Natural killer cell (primary cell): ENCODE measurements at regions not wholly inside any gene's neighbourhood (a gene's known extent, or its start where the extent isn't known, plus 50 kb on each side); places are given as distances from the start of the nearest gene placed in this dataset.
"Not testable (repeated sequence)": the region's sequence is repeated elsewhere in the genome, so short reads cannot be mapped to it uniquely, and the experiment has no call there.

Source experiments
- ATAC-seq, 3 donors: fragments of 150-1000 bp in 2 of 3; fragments of 200-7000 bp in 1 of 3; cut with Tn5 transposase; 1 replicate in 1 of 3; 2 replicates in 2 of 3; pipeline ENCODE4 v1.10.0; 2021; ENCODE audit warnings: mild to moderate bottlenecking in 2 of 3, moderate library complexity in 2 of 3
- DNase-seq, 2 donors: peaks; one replicate each; pipeline versions ENCODE4 v3.0.0 to v3.0.0-alpha.2; 2013 to 2021; ENCODE audit warnings: mixed read lengths in 1 of 2
- H3K27ac ChIP-seq: one replicate; pipeline ENCODE4 v1.5.1; 2013; ENCODE audit warnings: mild to moderate bottlenecking, low read length
- H3K27me3 ChIP-seq: one replicate; pipeline ENCODE4 v1.6.1; 2013; ENCODE audit warnings: low read length; ENCODE audit not compliant: control insufficient read depth, insufficient read depth
- H3K36me3 ChIP-seq: one replicate; pipeline ENCODE4 v1.6.1; 2013; ENCODE audit warnings: low read length; ENCODE audit not compliant: control insufficient read depth, insufficient read depth
- H3K4me1 ChIP-seq: one replicate; pipeline ENCODE4 v1.6.1; 2013; ENCODE audit warnings: low read length; ENCODE audit not compliant: control insufficient read depth, insufficient read depth
- H3K4me3 ChIP-seq: one replicate; pipeline ENCODE4 v1.5.1; 2013; ENCODE audit warnings: low read length
- H3K9me3 ChIP-seq: one replicate; pipeline ENCODE4 v1.6.1; 2013; ENCODE audit warnings: low read length; ENCODE audit not compliant: control insufficient read depth, insufficient read depth
- H3K27ac Mint-ChIP-seq, 2 donors: one replicate each; pipeline ENCODE4 v1.8.0; 2022; ENCODE audit warnings: mild to moderate bottlenecking in 2 of 2, mixed read lengths in 2 of 2, moderate library complexity in 1 of 2
- H3K27me3 Mint-ChIP-seq, 2 donors: one replicate each; pipeline ENCODE4 v1.8.0; 2022; ENCODE audit warnings: low read depth in 2 of 2, mixed read lengths in 2 of 2
- H3K36me3 Mint-ChIP-seq: one replicate; pipeline ENCODE4 v1.8.0; 2022; ENCODE audit warnings: mixed read lengths
- H3K4me1 Mint-ChIP-seq, 2 donors: one replicate each; pipeline ENCODE4 v1.8.0; 2022; ENCODE audit warnings: mixed read lengths in 2 of 2
- H3K4me3 Mint-ChIP-seq: one replicate; pipeline ENCODE4 v1.8.0; 2022; ENCODE audit warnings: mild to moderate bottlenecking, moderate library complexity, mixed read lengths
- H3K9me3 Mint-ChIP-seq, 2 donors: one replicate each; pipeline ENCODE4 v1.8.0; 2022; ENCODE audit warnings: mixed read lengths in 2 of 2
- CTCF ChIP-seq: fragments of 200-600 bp; IDR thresholded peaks from one replicate; pipeline ENCODE4 v1.8.0; 2022; ENCODE audit warnings: antibody characterized with exemption
- WGBS: methylation state at CpG from one replicate; pipeline ENCODE4 v1.1.7; 2013; ENCODE audit warnings: missing lambda C conversion rate; ENCODE audit not compliant: insufficient coverage; 5-methylcytosine and 5-hydroxymethylcytosine counted together
- intact Hi-C: fragments of 100-400 bp; cut with micrococcal nuclease; formaldehyde crosslinking; loops from one replicate; pipeline ENCODE4 v1.14.2; 2022

GRCh38 chr2:53129851-53130250, 637.8 kb upstream of the CHAC2 start:
- Histone ChIP-seq H3K27ac (no peak overlapping the region), H3K27me3 (no peaks in the 10 kb centered on the region), H3K9me3 (peaks cover 2% of the 10 kb centered on the region), H3K4me1 (no peaks in the 10 kb centered on the region), H3K4me3 (no peak overlapping the region), H3K36me3 (no peaks in the 10 kb centered on the region)
- DNase-seq (no peak), ATAC-seq (no peak)
- H3K27ac Mint-ChIP-seq: no peak overlapping the region
- intact Hi-C loops: no loop called here
- H3K27me3 Mint-ChIP-seq: no peaks in the 10 kb centered on the region
- WGBS: 74% methylated on average over 1 of the region's 1 CpG
- peaks cover 4 to 11% of the 10 kb centered on the region in 2 donors for H3K9me3 Mint-ChIP-seq
- TF ChIP-seq CTCF: no peak
- no peaks in the 10 kb centered on the region for H3K36me3 Mint-ChIP-seq
- no peak overlapping the region for H3K4me3 Mint-ChIP-seq
- H3K4me1 Mint-ChIP-seq: no peaks in the 10 kb centered on the region

- H3K36me3 Mint-ChIP-seq: no peaks in the 10 kb centered on the region
Measured at GRCh38 chr2:53127061-53127650, 640.4 kb upstream of the CHAC2 start.

GRCh38 chr2:53114991-53115390, 652.6 kb upstream of the CHAC2 start:
- no peak for ATAC-seq
- Histone ChIP-seq H3K9me3 (no peaks in the 10 kb centered on the region), H3K27me3 (no peaks in the 10 kb centered on the region), H3K27ac (no peak overlapping the region), H3K36me3 (no peaks in the 10 kb centered on the region), H3K4me3 (no peak overlapping the region), H3K4me1 (no peaks in the 10 kb centered on the region)
- H3K9me3 Mint-ChIP-seq: peaks cover 6 to 19% of the 10 kb centered on the region in 2 donors
- H3K4me1 Mint-ChIP-seq: no peaks in the 10 kb centered on the region
- intact Hi-C loops: no loop called here
- no peak overlapping the region for H3K4me3 Mint-ChIP-seq
- DNase-seq: no peak
- no CpG with 5 or more reads among the region's 1 CpG for WGBS
- no peaks in the 10 kb centered on the region for H3K36me3 Mint-ChIP-seq
- H3K27ac Mint-ChIP-seq: no peak overlapping the region
- TF ChIP-seq CTCF: no peak
- no peaks in the 10 kb centered on the region for H3K27me3 Mint-ChIP-seq

More at GRCh38 chr2:53127061-53127650, 640.4 kb upstream of the CHAC2 start:
- no peak overlapping the region for H3K27ac ChIP-seq
- no peak for DNase-seq
- no peaks in the 10 kb centered on the region for H3K27me3 ChIP-seq
- H3K36me3 ChIP-seq: no peaks in the 10 kb centered on the region
- H3K9me3 Mint-ChIP-seq: peaks cover 7 to 11% of the 10 kb centered on the region in 2 donors
- H3K4me3 Mint-ChIP-seq: no peak overlapping the region
- H3K4me3 ChIP-seq: no peak overlapping the region
- intact Hi-C loops: no loop called here
- ATAC-seq: no peak
- peaks cover 2% of the 10 kb centered on the region for H3K9me3 ChIP-seq
- TF ChIP-seq CTCF: no peak
- WGBS: 92% methylated on average over 5 of the region's 5 CpGs
- no peaks in the 10 kb centered on the region for H3K27me3 Mint-ChIP-seq
- H3K4me1 ChIP-seq: no peaks in the 10 kb centered on the region
- H3K27ac Mint-ChIP-seq: no peak overlapping the region
- H3K4me1 Mint-ChIP-seq: no peaks in the 10 kb centered on the region

GRCh38 chr2:53114582-53114981, 653.0 kb upstream of the CHAC2 start:
- no peak overlapping the region for H3K4me3 Mint-ChIP-seq
- Histone ChIP-seq H3K27me3 (no peaks in the 10 kb centered on the region), H3K4me3 (no peak overlapping the region), H3K36me3 (no peaks in the 10 kb centered on the region), H3K4me1 (no peaks in the 10 kb centered on the region), H3K27ac (no peak overlapping the region), H3K9me3 (no peaks in the 10 kb centered on the region)
- DNase-seq (no peak), ATAC-seq (no peak)
- H3K36me3 Mint-ChIP-seq: no peaks in the 10 kb centered on the region
- WGBS: 89% methylated on average over 2 of the region's 2 CpGs
- H3K4me1 Mint-ChIP-seq: no peaks in the 10 kb centered on the region
- H3K27ac Mint-ChIP-seq: no peak overlapping the region
- intact Hi-C loops: no loop called here
- TF ChIP-seq CTCF: no peak
- peaks cover 7 to 21% of the 10 kb centered on the region in 2 donors for H3K9me3 Mint-ChIP-seq
- no peaks in the 10 kb centered on the region for H3K27me3 Mint-ChIP-seq

GRCh38 chr2:53112408-53112807, 655.2 kb upstream of the CHAC2 start:
- H3K4me1 ChIP-seq, H3K4me3 ChIP-seq, H3K9me3 ChIP-seq, ATAC-seq, H3K27ac Mint-ChIP-seq, H3K36me3 ChIP-seq, H3K27me3 ChIP-seq, H3K4me1 Mint-ChIP-seq, H3K27ac ChIP-seq, H3K27me3 Mint-ChIP-seq, H3K4me3 Mint-ChIP-seq, intact Hi-C loops, DNase-seq, H3K36me3 Mint-ChIP-seq: not testable (repeated sequence)
- WGBS: 82% methylated on average over 8 of the region's 9 CpGs
- H3K9me3 Mint-ChIP-seq: peaks cover 9 to 21% of the 10 kb centered on the region in 2 donors
